HS-27A (cell line): ENCODE measurements at regions not wholly inside any gene's neighbourhood (a gene's known extent, or its start where the extent isn't known, plus 50 kb on each side); places are given as distances from the start of the nearest gene placed in this dataset.

ENCODE experiments used
- DNase-seq: peaks from one replicate; pipeline ENCODE4 v3.0.0-alpha.2; 2012; ENCODE audit warnings: low read depth, missing footprints

- no peak for DNase-seq
Observed at GRCh38 chr3:66854601-66855151, 143.4 kb upstream of the KBTBD8 start.

- no peak for DNase-seq
Observed at GRCh38 chr3:66856533-66856932, 141.6 kb upstream of the KBTBD8 start.

- no peak for DNase-seq
Observed at GRCh38 chr3:66858656-66859381, 139.3 kb upstream of the KBTBD8 start.

GRCh38 chr3:66860771-66861170 lies 137.3 kb upstream of the KBTBD8 start:
- DNase-seq: no peak

- no peak for DNase-seq
Observed at GRCh38 chr3:66863205-66864111, 134.6 kb upstream of the KBTBD8 start.

GRCh38 chr3:66884659-66885058 lies 113.4 kb upstream of the KBTBD8 start:
- DNase-seq: no peak

- DNase-seq: no peak
Observed at GRCh38 chr3:66885326-66886000, 112.6 kb upstream of the KBTBD8 start.

- DNase-seq: no peak
Observed at GRCh38 chr3:66889750-66890494, 108.2 kb upstream of the KBTBD8 start.

- no peak for DNase-seq
Observed at GRCh38 chr3:66898155-66898554, 100.0 kb upstream of the KBTBD8 start.

GRCh38 chr3:66904336-66904735 lies 93.8 kb upstream of the KBTBD8 start:
- no peak for DNase-seq

GRCh38 chr3:66904831-66905493 lies 93.1 kb upstream of the KBTBD8 start:
- no peak for DNase-seq

- DNase-seq: no peak
Observed at GRCh38 chr3:66907136-66907535, 91.0 kb upstream of the KBTBD8 start.

GRCh38 chr3:66910266-66911055 lies 87.6 kb upstream of the KBTBD8 start:
- DNase-seq: no peak

GRCh38 chr3:66912306-66912705 lies 85.8 kb upstream of the KBTBD8 start:
- DNase-seq: no peak

- DNase-seq: no peak
Observed at GRCh38 chr3:66922058-66922457, 76.0 kb upstream of the KBTBD8 start.

- no peak for DNase-seq
Observed at GRCh38 chr3:66923969-66924368, 74.1 kb upstream of the KBTBD8 start.

GRCh38 chr3:66928252-66928651 lies 69.9 kb upstream of the KBTBD8 start:
- no peak for DNase-seq

GRCh38 chr3:66931291-66931690 lies 66.8 kb upstream of the KBTBD8 start:
- no peak for DNase-seq

GRCh38 chr3:66931699-66932098 lies 66.4 kb upstream of the KBTBD8 start:
- DNase-seq: no peak

GRCh38 chr3:66933233-66933632 lies 64.9 kb upstream of the KBTBD8 start:
- no peak for DNase-seq
